Left ventricle myocardium inferior (tissue), 1 donor: ENCODE measurements at regions not wholly inside any gene's neighbourhood (a gene's known extent, or its start where the extent isn't known, plus 50 kb on each side); places are given as distances from the start of the nearest gene placed in this dataset.
"Not testable (repeated sequence)": the region's sequence is repeated elsewhere in the genome, so short reads cannot be mapped to it uniquely, and the experiment has no call there.

Experiments
- DNase-seq: peaks from one replicate; pipeline ENCODE4 v3.0.0-alpha.2; 2020
- H3K27ac ChIP-seq: fragments of 200-600 bp; replicated peaks from 2 replicates; pipeline ENCODE4 v1.8.0; 2021
- H3K27me3 ChIP-seq: fragments of 200-600 bp; 2 replicates; pipeline ENCODE4 v1.8.0; 2021; ENCODE audit warnings: low read depth
- H3K36me3 ChIP-seq: fragments of 200-600 bp; 2 replicates; pipeline ENCODE4 v1.8.0; 2021
- H3K4me1 ChIP-seq: fragments of 200-600 bp; 2 replicates; pipeline ENCODE4 v1.8.0; 2021
- H3K4me3 ChIP-seq: fragments of 200-600 bp; 2 replicates; pipeline ENCODE4 v1.8.0; 2021; ENCODE audit warnings: mild to moderate bottlenecking, moderate library complexity
- H3K9me3 ChIP-seq: fragments of 200-600 bp; replicated peaks from 2 replicates; pipeline ENCODE4 v1.8.0; 2021
- intact Hi-C: fragments of 100-400 bp; cut with micrococcal nuclease; formaldehyde crosslinking; loops from one replicate; pipeline ENCODE4 v1.11.0; 2022
- TF ChIP-seq, protein P1 (sequence below): fragments of 200-600 bp; IDR thresholded peaks from 2 replicates; pipeline ENCODE4 v1.8.0; 2021; ENCODE audit warnings: antibody characterized with exemption, mild to moderate bottlenecking, borderline replicate concordance
- donor health status: DM: no; HTN: yes; CAD: no; lungs with severe emphysema.

DNA sequence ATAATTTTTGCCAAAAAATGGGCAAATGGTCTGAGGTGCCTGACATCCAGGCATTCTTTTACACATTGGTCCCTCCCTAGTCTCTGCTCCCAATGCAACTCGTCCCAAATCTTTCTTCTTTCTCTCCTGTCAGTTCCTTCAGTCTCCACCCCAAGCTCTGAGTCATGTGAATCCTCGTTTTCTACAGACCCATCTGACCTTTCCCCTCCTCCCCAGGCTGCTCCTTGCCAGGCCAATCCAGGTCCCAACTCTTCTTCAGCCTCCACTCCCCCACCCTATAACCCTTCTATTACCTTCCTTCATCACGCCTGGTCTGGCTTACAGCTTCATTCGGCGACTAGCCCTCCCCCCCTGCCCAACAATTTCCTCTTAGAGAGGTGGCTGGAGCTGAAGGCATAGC lies 55.3 kb downstream of the BBS10 start:
- not testable (repeated sequence) for H3K4me3 ChIP-seq

DNA sequence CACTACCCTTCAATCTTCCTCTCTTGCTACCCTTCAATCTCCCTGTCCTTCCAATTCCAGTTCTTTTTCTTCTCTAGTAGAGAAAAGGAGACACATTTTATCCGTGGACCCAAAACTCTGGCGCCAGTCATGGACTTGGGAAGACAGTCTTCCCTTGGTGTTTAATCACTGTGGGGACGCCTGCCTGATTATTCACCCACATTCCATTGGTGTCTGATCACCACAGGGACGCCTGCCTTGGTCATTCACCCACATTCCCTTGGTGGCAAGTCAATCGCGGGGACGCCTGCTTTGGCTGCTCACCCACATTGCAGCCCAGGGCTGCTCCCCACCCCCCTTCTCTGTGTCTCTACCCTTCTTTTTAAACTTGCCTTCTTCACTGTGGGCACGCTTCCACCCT lies 55.9 kb downstream of the BBS10 start:
- H3K4me3 ChIP-seq, H3K9me3 ChIP-seq, DNase-seq, H3K27me3 ChIP-seq, H3K4me1 ChIP-seq, intact Hi-C loops, H3K27ac ChIP-seq, H3K36me3 ChIP-seq: not testable (repeated sequence)

More for the DNA sequence above, 55.3 kb downstream of the BBS10 start:
- H3K36me3 ChIP-seq, H3K9me3 ChIP-seq, DNase-seq, H3K4me1 ChIP-seq, H3K27ac ChIP-seq, H3K27me3 ChIP-seq, intact Hi-C loops: not testable (repeated sequence)

DNA sequence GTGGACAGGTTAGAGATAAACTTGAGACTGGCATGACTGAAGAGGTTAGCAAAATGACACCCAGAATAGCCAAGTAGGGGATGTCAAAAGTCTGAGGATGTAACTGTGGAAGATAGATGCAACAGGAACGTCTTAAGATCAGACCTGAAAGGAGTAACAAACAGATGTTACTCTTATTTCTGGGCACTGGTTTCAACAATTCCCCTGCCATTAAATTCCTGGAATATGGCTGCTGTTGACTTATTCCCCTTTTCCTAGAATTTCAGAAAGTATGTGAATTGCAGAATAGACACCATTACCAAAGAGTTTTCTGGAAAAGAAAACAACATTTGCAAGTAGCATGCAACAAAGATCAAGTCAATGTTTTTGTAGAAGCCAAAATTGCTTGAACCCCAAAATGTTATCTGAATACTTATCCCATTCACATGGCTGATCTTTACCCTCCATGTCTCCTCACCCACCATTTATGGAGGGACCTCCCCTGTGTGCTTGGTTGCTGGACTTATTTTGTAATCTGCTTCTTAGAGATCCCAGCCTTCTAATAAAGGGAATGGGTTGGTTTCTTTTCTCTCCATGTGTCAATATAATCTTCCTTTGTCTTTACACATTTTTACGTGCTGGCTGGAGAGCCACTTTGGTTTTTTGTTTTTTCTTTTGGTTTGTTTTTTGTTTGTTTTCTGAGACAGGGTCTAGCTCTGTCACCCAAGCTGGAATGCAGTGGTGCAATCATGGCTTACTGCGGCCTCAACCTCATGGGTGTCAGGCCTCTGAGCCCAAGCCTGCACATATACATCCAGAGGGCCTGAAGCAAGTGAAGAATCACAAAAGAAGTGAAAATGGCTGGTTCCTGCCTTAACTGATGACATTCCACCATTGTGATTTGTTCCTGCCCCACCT lies 57.0 kb downstream of the BBS10 start:
- Histone ChIP-seq H3K4me3 (no peak overlapping the region), H3K36me3 (no peaks in the 10 kb centered on the region), H3K9me3 (no peaks in the 10 kb centered on the region), H3K27me3 (no peaks in the 10 kb centered on the region), H3K4me1 (no peaks in the 10 kb centered on the region), H3K27ac (no peak overlapping the region)
- intact Hi-C loops, result no loop called here
- TF ChIP-seq, protein P1, sequence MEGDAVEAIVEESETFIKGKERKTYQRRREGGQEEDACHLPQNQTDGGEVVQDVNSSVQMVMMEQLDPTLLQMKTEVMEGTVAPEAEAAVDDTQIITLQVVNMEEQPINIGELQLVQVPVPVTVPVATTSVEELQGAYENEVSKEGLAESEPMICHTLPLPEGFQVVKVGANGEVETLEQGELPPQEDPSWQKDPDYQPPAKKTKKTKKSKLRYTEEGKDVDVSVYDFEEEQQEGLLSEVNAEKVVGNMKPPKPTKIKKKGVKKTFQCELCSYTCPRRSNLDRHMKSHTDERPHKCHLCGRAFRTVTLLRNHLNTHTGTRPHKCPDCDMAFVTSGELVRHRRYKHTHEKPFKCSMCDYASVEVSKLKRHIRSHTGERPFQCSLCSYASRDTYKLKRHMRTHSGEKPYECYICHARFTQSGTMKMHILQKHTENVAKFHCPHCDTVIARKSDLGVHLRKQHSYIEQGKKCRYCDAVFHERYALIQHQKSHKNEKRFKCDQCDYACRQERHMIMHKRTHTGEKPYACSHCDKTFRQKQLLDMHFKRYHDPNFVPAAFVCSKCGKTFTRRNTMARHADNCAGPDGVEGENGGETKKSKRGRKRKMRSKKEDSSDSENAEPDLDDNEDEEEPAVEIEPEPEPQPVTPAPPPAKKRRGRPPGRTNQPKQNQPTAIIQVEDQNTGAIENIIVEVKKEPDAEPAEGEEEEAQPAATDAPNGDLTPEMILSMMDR, result no peak
- no peak for DNase-seq

DNA sequence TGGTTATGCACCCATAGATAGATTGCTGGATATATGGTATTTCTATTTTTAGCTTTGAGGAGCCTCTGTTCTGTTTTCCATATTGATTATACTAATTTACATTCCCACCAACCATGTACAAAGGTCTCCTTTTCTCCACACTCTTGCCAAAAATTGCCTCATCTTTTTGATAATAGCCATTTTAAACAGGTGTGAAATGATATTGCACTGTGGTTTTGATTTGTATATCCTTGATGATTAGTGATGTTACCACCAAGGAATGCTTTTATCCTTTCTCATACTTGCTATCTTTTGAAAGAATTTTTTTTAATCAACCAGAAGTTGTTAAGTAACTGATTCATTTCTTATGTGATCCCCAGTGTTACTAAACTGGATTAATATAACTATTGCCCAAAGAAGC lies 60.0 kb downstream of the BBS10 start:
- Histone ChIP-seq H3K4me1 (no peaks in the 10 kb centered on the region), H3K27me3 (no peaks in the 10 kb centered on the region), H3K27ac (no peak overlapping the region), H3K4me3 (no peak overlapping the region), H3K9me3 (no peaks in the 10 kb centered on the region), H3K36me3 (no peaks in the 10 kb centered on the region)
- DNase-seq, result no peak
- TF ChIP-seq, protein P1, result no peak
- intact Hi-C loops, result no loop called here

DNA sequence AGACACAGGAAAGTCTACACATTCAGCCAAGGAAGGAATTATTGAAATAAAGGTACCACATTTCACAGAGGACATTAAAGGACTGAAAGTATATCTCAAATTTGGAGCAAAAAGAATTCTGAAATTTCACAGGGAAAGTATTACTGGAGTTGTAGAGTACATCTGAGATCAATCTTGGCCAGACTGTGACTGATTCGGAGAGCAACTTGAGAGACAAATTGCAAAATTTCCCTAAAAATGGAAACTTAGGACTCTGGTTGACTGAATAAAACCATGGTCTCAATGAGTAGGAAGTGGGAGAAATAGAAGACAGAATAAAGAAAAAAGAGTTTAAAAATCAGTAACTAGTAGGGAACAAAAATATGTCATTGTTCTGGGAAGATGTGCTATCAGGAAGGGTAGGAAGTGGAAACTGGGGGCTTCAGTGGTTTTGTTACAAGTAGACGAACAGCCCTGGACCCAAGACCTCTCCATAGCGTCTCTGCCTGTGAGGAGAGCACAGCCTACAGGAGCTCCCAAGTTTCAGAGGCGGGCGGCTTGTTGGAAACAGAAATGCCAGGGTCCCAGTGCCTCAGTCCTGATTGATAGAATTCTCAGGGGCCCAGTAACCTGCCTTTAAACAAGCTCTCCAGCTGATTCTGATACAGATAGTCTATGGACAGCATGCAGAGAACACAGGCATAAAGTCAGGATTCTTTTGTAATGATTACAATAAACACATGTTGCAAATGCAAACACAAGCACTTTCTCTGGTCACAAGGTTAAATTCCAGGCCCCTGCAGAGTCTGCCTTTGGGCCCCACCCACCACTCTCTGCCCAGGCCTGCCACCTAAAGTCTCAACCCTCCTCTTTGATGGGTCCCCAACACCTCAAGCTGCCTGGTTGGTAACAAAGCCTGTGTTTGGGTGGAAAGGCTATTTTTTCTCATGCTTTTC lies 63.1 kb downstream of the BBS10 start:
- H3K4me3 ChIP-seq, result no peak overlapping the region
- H3K27ac ChIP-seq, result no peak overlapping the region
- TF ChIP-seq, protein P1, result no peak
- intact Hi-C loops, result no loop called here
- no peak for DNase-seq
- no peaks in the 10 kb centered on the region for H3K36me3 ChIP-seq
- H3K27me3 ChIP-seq, result no peaks in the 10 kb centered on the region
- H3K4me1 ChIP-seq, result no peaks in the 10 kb centered on the region
- no peaks in the 10 kb centered on the region for H3K9me3 ChIP-seq

DNA sequence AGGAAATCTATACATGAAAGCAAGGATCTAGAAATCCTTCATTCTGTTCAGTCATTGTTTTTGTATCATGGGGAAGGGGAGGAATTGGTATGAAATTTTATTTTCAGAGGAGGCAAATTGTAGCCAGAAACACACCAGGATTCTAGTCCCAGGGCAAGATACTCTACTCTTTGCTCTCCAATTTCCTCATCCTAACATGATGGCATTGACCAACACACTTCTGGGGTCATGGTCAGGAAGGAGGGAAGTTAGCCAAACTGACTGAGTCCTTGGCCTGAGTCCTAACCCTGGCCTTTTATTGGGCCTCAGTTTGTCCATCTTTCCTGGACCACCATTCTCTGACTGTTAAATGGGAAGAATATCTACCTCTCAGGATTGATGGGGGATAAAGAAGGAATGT lies 65.5 kb downstream of the BBS10 start:
- TF ChIP-seq, protein P1, result no peak
- Histone ChIP-seq H3K4me1 (no peaks in the 10 kb centered on the region), H3K27me3 (no peaks in the 10 kb centered on the region), H3K27ac (no peak overlapping the region), H3K36me3 (no peaks in the 10 kb centered on the region), H3K9me3 (no peaks in the 10 kb centered on the region), H3K4me3 (no peak overlapping the region)
- intact Hi-C loops, result no loop called here
- DNase-seq, result no peak
